H9 (cell line): ENCODE measurements at regions not wholly inside any gene's neighbourhood (a gene's known extent, or its start where the extent isn't known, plus 50 kb on each side); places are given as distances from the start of the nearest gene placed in this dataset.

Experiments used
- DNase-seq: peaks from one replicate; pipeline ENCODE4 v3.0.0-alpha.2; 2017
- H2AFZ ChIP-seq: one replicate; pipeline ENCODE4 v1.6.1; 2013; ENCODE audit warnings: mild to moderate bottlenecking, low read length, control low read depth, moderate library complexity
- H2AK5ac ChIP-seq: 2 replicates; pipeline ENCODE4 v1.6.1; 2013; ENCODE audit warnings: low read length, control low read depth, mixed read lengths; ENCODE audit not compliant: insufficient read length
- H2BK120ac ChIP-seq: one replicate; pipeline ENCODE4 v1.6.1; 2013; ENCODE audit warnings: low read depth, mild to moderate bottlenecking, low read length, control low read depth, inconsistent platforms; ENCODE audit not compliant: poor library complexity, severe bottlenecking
- H2BK12ac ChIP-seq: 2 replicates; pipeline ENCODE4 v1.6.1; 2013; ENCODE audit warnings: low read length, control low read depth, mixed read lengths, low read depth; ENCODE audit not compliant: insufficient read length
- H2BK15ac ChIP-seq: 2 replicates; pipeline ENCODE4 v1.6.1; 2013; ENCODE audit warnings: low read depth, low read length, control low read depth
- H2BK20ac ChIP-seq: one replicate; pipeline ENCODE4 v1.6.1; 2013; ENCODE audit warnings: low read depth, mild to moderate bottlenecking, low read length, control low read depth, inconsistent platforms; ENCODE audit not compliant: poor library complexity, severe bottlenecking
- H2BK5ac ChIP-seq: 2 replicates; pipeline ENCODE4 v1.6.1; 2013; ENCODE audit warnings: low read length, control low read depth, mixed read lengths; ENCODE audit not compliant: insufficient read length
- H3K14ac ChIP-seq: 2 replicates; pipeline ENCODE4 v1.6.1; 2013; ENCODE audit warnings: low read length, control low read depth; ENCODE audit not compliant: insufficient read depth
- H3K18ac ChIP-seq: 2 replicates; pipeline ENCODE4 v1.6.1; 2013; ENCODE audit warnings: low read depth, mild to moderate bottlenecking, mixed read lengths, low read length, control low read depth; ENCODE audit not compliant: insufficient read length
- H3K23ac ChIP-seq: 2 replicates; pipeline ENCODE4 v1.6.1; 2013; ENCODE audit warnings: low read length, control low read depth, mixed read lengths, low read depth; ENCODE audit not compliant: insufficient read length
- H3K23me2 ChIP-seq: 2 replicates; pipeline ENCODE4 v1.6.1; 2013; ENCODE audit warnings: low read depth, mild to moderate bottlenecking, mixed read lengths, low read length, control low read depth; ENCODE audit not compliant: insufficient read length, poor library complexity, severe bottlenecking
- H3K27ac ChIP-seq: 2 replicates; pipeline ENCODE4 v1.5.1; 2013; ENCODE audit warnings: low read length, control low read depth, mixed read lengths, low read depth; ENCODE audit not compliant: insufficient read length
- H3K27me3 ChIP-seq: 2 replicates; pipeline ENCODE4 v1.6.1; 2013; ENCODE audit warnings: low read length, control low read depth, inconsistent platforms; ENCODE audit not compliant: insufficient read depth
- H3K4ac ChIP-seq: 2 replicates; pipeline ENCODE4 v1.6.1; 2013; ENCODE audit warnings: low read depth, mild to moderate bottlenecking, control low read depth, inconsistent platforms, low read length, moderate library complexity
- H3K4me1 ChIP-seq: 2 replicates; pipeline ENCODE4 v1.6.1; 2013; ENCODE audit warnings: low read length, control low read depth, inconsistent platforms; ENCODE audit not compliant: insufficient read depth
- H3K4me2 ChIP-seq: 2 replicates; pipeline ENCODE4 v1.6.1; 2013; ENCODE audit warnings: low read length, control low read depth, mixed read lengths; ENCODE audit not compliant: insufficient read length, insufficient read depth
- H3K56ac ChIP-seq: 2 replicates; pipeline ENCODE4 v1.6.1; 2013; ENCODE audit warnings: low read depth, mild to moderate bottlenecking, mixed read lengths, low read length, control low read depth; ENCODE audit not compliant: insufficient read length
- H3K79me1 ChIP-seq: 2 replicates; pipeline ENCODE4 v1.6.1; 2013; ENCODE audit warnings: low read depth, mild to moderate bottlenecking, moderate library complexity, low read length, control low read depth, inconsistent platforms; ENCODE audit not compliant: insufficient read depth, poor library complexity, severe bottlenecking
- H3K79me2 ChIP-seq: 2 replicates; pipeline ENCODE4 v1.6.1; 2013; ENCODE audit warnings: low read length, control low read depth, inconsistent platforms; ENCODE audit not compliant: insufficient read depth
- H3K9ac ChIP-seq: 2 replicates; pipeline ENCODE4 v1.6.1; 2013; ENCODE audit warnings: low read length, control low read depth, mixed read lengths; ENCODE audit not compliant: insufficient read length; ENCODE audit errors: extremely low read depth
- H3K9me3 ChIP-seq: one replicate; pipeline ENCODE4 v1.6.1; 2013; ENCODE audit warnings: low read depth, low read length, inconsistent platforms; ENCODE audit not compliant: control insufficient read depth
- H3T11ph ChIP-seq: one replicate; pipeline ENCODE4 v1.6.1; 2013; ENCODE audit warnings: mild to moderate bottlenecking, low read length, control low read depth, inconsistent platforms
- H4K20me1 ChIP-seq: one replicate; pipeline ENCODE4 v1.6.1; 2013; ENCODE audit not compliant: control insufficient read depth, insufficient read length, insufficient read depth
- H4K5ac ChIP-seq: 2 replicates; pipeline ENCODE4 v1.6.1; 2013; ENCODE audit warnings: low read depth, mild to moderate bottlenecking, mixed read lengths, low read length, control low read depth; ENCODE audit not compliant: insufficient read length
- H4K8ac ChIP-seq: replicated peaks from 2 replicates; pipeline ENCODE4 v1.6.1; 2013; ENCODE audit warnings: low read length, control low read depth, mixed read lengths, low read depth; ENCODE audit not compliant: insufficient read length
- H4K91ac ChIP-seq: 2 replicates; pipeline ENCODE4 v1.6.1; 2013; ENCODE audit warnings: low read depth, mild to moderate bottlenecking, moderate library complexity, mixed read lengths, low read length, control low read depth; ENCODE audit not compliant: insufficient read length
- H3K27ac Mint-ChIP-seq, 3 experiments: 2 replicates in 2 of 3; 3 replicates in 1 of 3; pipeline ENCODE4 v1.8.0; 2020 to 2021; ENCODE audit warnings: mixed read lengths in 3 of 3, mild to moderate bottlenecking in 1 of 3, moderate library complexity in 1 of 3
- H3K27me3 Mint-ChIP-seq: 2 replicates; pipeline ENCODE4 v1.8.0; 2021; ENCODE audit warnings: low read depth, mild to moderate bottlenecking, moderate library complexity, mixed read lengths
- H3K36me3 Mint-ChIP-seq, 3 experiments: 2 replicates in 2 of 3; 3 replicates in 1 of 3; pipeline ENCODE4 v1.8.0; 2020 to 2021; ENCODE audit warnings: low read depth in 3 of 3, mixed read lengths in 3 of 3; ENCODE audit not compliant: insufficient read depth in 1 of 3
- H3K4me1 Mint-ChIP-seq, 2 experiments: 2 replicates each; pipeline ENCODE4 v1.8.0; 2020; ENCODE audit warnings: mixed read lengths in 2 of 2
- H3K4me3 Mint-ChIP-seq, 2 experiments: 2 replicates in 1 of 2; 3 replicates in 1 of 2; pipeline ENCODE4 v1.8.0; 2020 to 2021; ENCODE audit warnings: mild to moderate bottlenecking in 2 of 2, mixed read lengths in 2 of 2, moderate library complexity in 1 of 2
- H3K9me3 Mint-ChIP-seq, 2 experiments: 2 replicates in 1 of 2; 3 replicates in 1 of 2; pipeline ENCODE4 v1.8.0; 2020; ENCODE audit warnings: mild to moderate bottlenecking in 2 of 2, mixed read lengths in 2 of 2, moderate library complexity in 1 of 2
- CTCF ChIP-seq: fragments of 200-600 bp; sonication (generic); conservative IDR thresholded peaks from 3 replicates; pipeline ENCODE4 v1.8.0; 2021; ENCODE audit warnings: antibody characterized with exemption, mild to moderate bottlenecking
- WGBS: extraction: QIAGEN DNeasy Blood & Tissue Kit; methylation state at CpG from one replicate; pipeline ENCODE4 v1.1.7; 2013; ENCODE audit warnings: missing lambda C conversion rate, low lambda C conversion rate, mixed read lengths; ENCODE audit not compliant: insufficient read length; ENCODE audit errors: extremely low coverage; 5-methylcytosine and 5-hydroxymethylcytosine counted together

- H2BK20ac ChIP-seq = no peak overlapping the region
- no peaks in the 10 kb centered on the region for H3K9me3 ChIP-seq
- H3T11ph ChIP-seq = no peak overlapping the region
- no peak for DNase-seq
- Mint-ChIP-seq H3K36me3 (peaks cover 5 to 17% (median 11%) of the 10 kb centered on the region in 3 experiments), H3K27me3 (no peaks in the 10 kb centered on the region), H3K27ac (no peak overlapping the region), H3K4me1 (peaks cover 27% of the 10 kb centered on the region in 2 experiments), H3K9me3 (peaks cover 9 to 16% of the 10 kb centered on the region in 2 experiments), H3K4me3 (no peak overlapping the region)
- H3K14ac ChIP-seq = no peak overlapping the region; the same call in 1 of the 2 replicates
- WGBS = no CpG with 5 or more reads among the region's 4 CpGs
- no peak overlapping the region for H2BK5ac ChIP-seq
- no peaks in the 10 kb centered on the region for H3K79me2 ChIP-seq
- no peak for TF ChIP-seq CTCF
- no peaks in the 10 kb centered on the region for H3K79me1 ChIP-seq
- H3K23ac ChIP-seq = no peak overlapping the region
- no peak overlapping the region for H4K8ac ChIP-seq
- no peak overlapping the region for H2AFZ ChIP-seq
- no peak overlapping the region for H4K91ac ChIP-seq
- H2BK15ac ChIP-seq = no peak overlapping the region
- no peak overlapping the region for H2AK5ac ChIP-seq
- peaks cover 12% of the 10 kb centered on the region for H3K4me1 ChIP-seq
- H3K27me3 ChIP-seq = no peaks in the 10 kb centered on the region
- H3K56ac ChIP-seq = no peak overlapping the region
- H3K4ac ChIP-seq = no peak overlapping the region
- H3K4me2 ChIP-seq = no peak overlapping the region
- no peak overlapping the region for H4K5ac ChIP-seq
- no peaks in the 10 kb centered on the region for H4K20me1 ChIP-seq
- H3K23me2 ChIP-seq = no peaks in the 10 kb centered on the region
- H3K9ac ChIP-seq = no peak overlapping the region
- H3K27ac ChIP-seq = no peak overlapping the region
- H2BK120ac ChIP-seq = no peak overlapping the region
- no peak overlapping the region for H3K18ac ChIP-seq
- H2BK12ac ChIP-seq = no peak overlapping the region
Observed at GRCh38 chr20:60581606-60582115, 623.4 kb downstream of the CDH26 start.
